Body of pancreas (tissue), 4 donors: ENCODE measurements at regions not wholly inside any gene's neighbourhood (a gene's known extent, or its start where the extent isn't known, plus 50 kb on each side); places are given as distances from the start of the nearest gene placed in this dataset.

Source experiments
- POLR2A ChIP-seq, 3 donors: fragments of 450-650 bp; IDR thresholded peaks; one replicate each; pipeline ENCODE4 v1.6.1; 2016; ENCODE audit warnings: antibody characterized with exemption in 3 of 3, mild to moderate bottlenecking in 2 of 3
- TF ChIP-seq, protein P1 (sequence below), 7 experiments: fragments of 450-650 bp in 4 of 7; fragments of 200-600 bp in 3 of 7; sonication (generic) in 3 of 7; IDR thresholded peaks; one replicate each; pipeline ENCODE4 v1.5.1; 2016 to 2019; ENCODE audit warnings: antibody characterized with exemption in 7 of 7

DNA sequence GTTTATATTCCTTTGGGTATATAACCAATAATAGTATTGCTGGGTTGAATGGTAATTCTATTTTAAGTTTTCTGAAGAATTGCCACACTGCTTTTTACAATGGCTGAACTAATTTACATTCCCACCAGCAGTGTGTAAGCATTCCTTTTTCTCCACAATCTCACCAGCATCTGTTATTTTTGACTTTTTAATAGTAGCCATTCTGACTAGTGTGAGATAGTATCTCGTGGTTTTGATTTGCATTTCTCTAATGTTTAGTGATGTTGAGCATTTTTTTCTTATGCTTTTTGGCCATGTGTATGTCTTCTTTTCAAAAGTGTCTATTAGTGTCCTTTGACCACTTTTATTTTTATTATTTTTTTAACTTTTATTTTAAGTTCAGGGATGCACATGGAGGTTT, 275.3 kb downstream of the METTL15 start:
- TF ChIP-seq, protein P1, sequence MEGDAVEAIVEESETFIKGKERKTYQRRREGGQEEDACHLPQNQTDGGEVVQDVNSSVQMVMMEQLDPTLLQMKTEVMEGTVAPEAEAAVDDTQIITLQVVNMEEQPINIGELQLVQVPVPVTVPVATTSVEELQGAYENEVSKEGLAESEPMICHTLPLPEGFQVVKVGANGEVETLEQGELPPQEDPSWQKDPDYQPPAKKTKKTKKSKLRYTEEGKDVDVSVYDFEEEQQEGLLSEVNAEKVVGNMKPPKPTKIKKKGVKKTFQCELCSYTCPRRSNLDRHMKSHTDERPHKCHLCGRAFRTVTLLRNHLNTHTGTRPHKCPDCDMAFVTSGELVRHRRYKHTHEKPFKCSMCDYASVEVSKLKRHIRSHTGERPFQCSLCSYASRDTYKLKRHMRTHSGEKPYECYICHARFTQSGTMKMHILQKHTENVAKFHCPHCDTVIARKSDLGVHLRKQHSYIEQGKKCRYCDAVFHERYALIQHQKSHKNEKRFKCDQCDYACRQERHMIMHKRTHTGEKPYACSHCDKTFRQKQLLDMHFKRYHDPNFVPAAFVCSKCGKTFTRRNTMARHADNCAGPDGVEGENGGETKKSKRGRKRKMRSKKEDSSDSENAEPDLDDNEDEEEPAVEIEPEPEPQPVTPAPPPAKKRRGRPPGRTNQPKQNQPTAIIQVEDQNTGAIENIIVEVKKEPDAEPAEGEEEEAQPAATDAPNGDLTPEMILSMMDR (IDR thresholded peaks at IDR 0.05): no peak
- no peak for TF ChIP-seq POLR2A (IDR thresholded peaks at IDR 0.05)
